HepG2 (cell line): ENCODE measurements at regions not wholly inside any gene's neighbourhood (a gene's known extent, or its start where the extent isn't known, plus 50 kb on each side); places are given as distances from the start of the nearest gene placed in this dataset.
A peak's percentile ranks its signal among the peaks of the same experiment; 100 is the strongest.
"Not testable (repeated sequence)": the region's sequence is repeated elsewhere in the genome, so short reads cannot be mapped to it uniquely, and the experiment has no call there.

Source experiments
- AGO1 ChIP-seq: fragments of 200-400 bp; formaldehyde crosslinking; IDR thresholded peaks from 2 replicates; pipeline ENCODE4 v1.6.1; 2017; ENCODE audit warnings: mild to moderate bottlenecking, low read depth, low read length, moderate library complexity; ENCODE audit not compliant: poor library complexity, severe bottlenecking
- ASH2L ChIP-seq: fragments of 300-600, 200-600 bp; sonication (generic); IDR thresholded peaks from 2 replicates; pipeline ENCODE4 v1.7.0; 2017; ENCODE audit warnings: low read depth, mild to moderate bottlenecking, moderate library complexity, mixed read lengths, low read length; ENCODE audit not compliant: insufficient read length
- BCL3 ChIP-seq: sonication (generic); formaldehyde crosslinking; IDR thresholded peaks from 2 replicates; pipeline ENCODE4 v1.5.1; 2020; ENCODE audit warnings: mild to moderate bottlenecking, missing genetic modification reagents, moderate library complexity
- DMAP1 ChIP-seq: IDR thresholded peaks from 2 replicates; pipeline ENCODE4 v1.6.1; 2016
- LCORL ChIP-seq, 2 experiments: fragments of 450-650 bp in 1 of 2; sonication (generic) in 1 of 2; formaldehyde crosslinking in 1 of 2; IDR thresholded peaks; 2 replicates each; pipeline versions ENCODE4 v1.5.0 to v1.6.1; 2017 to 2020; ENCODE audit warnings: antibody characterized with exemption in 1 of 2, missing genetic modification reagents in 1 of 2
- MED1 ChIP-seq: sonication (generic); formaldehyde crosslinking; IDR thresholded peaks from 2 replicates; pipeline ENCODE4 v1.4.0; 2020; ENCODE audit warnings: missing genetic modification reagents
- MXD3 ChIP-seq: IDR thresholded peaks from 2 replicates; pipeline ENCODE4 v1.6.1; 2016; ENCODE audit warnings: mild to moderate bottlenecking, missing biosample characterization, missing genetic modification reagents
- NAIF1 ChIP-seq: sonication (generic); formaldehyde crosslinking; IDR thresholded peaks from 2 replicates; pipeline ENCODE4 v1.5.0; 2020; ENCODE audit warnings: mild to moderate bottlenecking, missing genetic modification reagents, borderline replicate concordance
- POGK ChIP-seq: sonication (generic); formaldehyde crosslinking; conservative IDR thresholded peaks from 2 replicates; pipeline ENCODE4 v1.8.0; 2022; ENCODE audit warnings: mild to moderate bottlenecking, moderate library complexity, missing genetic modification reagents
- TFDP1 ChIP-seq: IDR thresholded peaks from 2 replicates; pipeline ENCODE4 v1.6.1; 2016; ENCODE audit warnings: missing compliant biosample characterization, missing genetic modification reagents, borderline replicate concordance
- ZNF362 ChIP-seq: sonication (generic); formaldehyde crosslinking; IDR thresholded peaks from 2 replicates; pipeline ENCODE4 v1.4.0; 2020; ENCODE audit warnings: missing genetic modification reagents, mild to moderate bottlenecking, borderline replicate concordance
- ZNF563 ChIP-seq: sonication (generic); formaldehyde crosslinking; IDR thresholded peaks from 2 replicates; pipeline ENCODE4 v1.8.0; 2022; ENCODE audit warnings: mild to moderate bottlenecking, moderate library complexity, missing genetic modification reagents
- ZNF607 ChIP-seq: sonication (generic); formaldehyde crosslinking; IDR thresholded peaks from 2 replicates; pipeline ENCODE4 v1.5.1; 2020; ENCODE audit warnings: missing genetic modification reagents, mild to moderate bottlenecking, borderline replicate concordance
- ZNF646 ChIP-seq: sonication (generic); formaldehyde crosslinking; IDR thresholded peaks from 2 replicates; pipeline ENCODE4 v1.9.0; 2021; ENCODE audit warnings: mild to moderate bottlenecking, missing genetic modification reagents
- ZNF766 ChIP-seq: sonication (generic); formaldehyde crosslinking; IDR thresholded peaks from 2 replicates; pipeline ENCODE4 v1.5.0; 2020; ENCODE audit warnings: missing genetic modification reagents, borderline replicate concordance

GRCh38 chr20:25862967-25863530 is 166.4 kb upstream of the ZNF337 start (continued):
- TF ChIP-seq ZNF646 (CRISPR knock-in tag) (peak; percentile 6; the same call in 1 of the 2 replicates), TFDP1 (CRISPR knock-in tag) (peak; percentile 76), MED1 (CRISPR knock-in tag) (0 out of 2 replicates have a peak, but pooled peaks have one; percentile 12), POGK (CRISPR knock-in tag) (peak; percentile 62; the same call in 1 of the 2 replicates), BCL3 (CRISPR knock-in tag) (peak; percentile 42; the same call in 1 of the 2 replicates), ZNF607 (CRISPR knock-in tag) (0 out of 2 replicates have a peak, but pooled peaks have one; percentile 25), DMAP1 (CRISPR knock-in tag) (0 out of 2 replicates have a peak, but pooled peaks have one; percentile 5), ZNF766 (CRISPR knock-in tag) (peak; percentile 30; the same call in 1 of the 2 replicates), ZNF362 (CRISPR knock-in tag) (0 out of 2 replicates have a peak, but pooled peaks have one; percentile 11), ASH2L (peak; percentile 46), ZNF563 (0 out of 2 replicates have a peak, but pooled peaks have one; percentile 29), LCORL (CRISPR knock-in tag; IDR thresholded peaks at IDR 0.05) (0 out of 2 replicates have a peak, but pooled peaks have one; percentile 3), AGO1 (peak; percentile 54), NAIF1 (CRISPR knock-in tag) (peak; percentile 69; the same call in 1 of the 2 replicates), MXD3 (CRISPR knock-in tag) (0 out of 2 replicates have a peak, but pooled peaks have one; percentile 55)
- not testable (repeated sequence) for TF ChIP-seq LCORL (IDR thresholded peaks at IDR 0.05)
